Adipocyte (in vitro differentiated cells): ENCODE measurements at regions not wholly inside any gene's neighbourhood (a gene's known extent, or its start where the extent isn't known, plus 50 kb on each side); places are given as distances from the start of the nearest gene placed in this dataset.
A peak's percentile ranks its signal among the peaks of the same experiment; 100 is the strongest.

Experiments
- DNase-seq: peaks from one replicate; pipeline ENCODE4 v3.0.0-alpha.2; 2015; ENCODE audit warnings: low read depth
- H3K27me3 ChIP-seq: replicated peaks from 2 replicates; pipeline ENCODE4 v1.7.0; 2013; ENCODE audit warnings: mild to moderate bottlenecking, low read length, moderate library complexity; ENCODE audit not compliant: control insufficient read depth, insufficient read depth
- H3K36me3 ChIP-seq: 2 replicates; pipeline ENCODE4 v1.7.0; 2013; ENCODE audit warnings: low read length, mild to moderate bottlenecking, moderate library complexity; ENCODE audit not compliant: control insufficient read depth, insufficient read depth, severe bottlenecking
- H3K4me1 ChIP-seq: 2 replicates; pipeline ENCODE4 v1.7.0; 2013; ENCODE audit warnings: mild to moderate bottlenecking, low read length, moderate library complexity; ENCODE audit not compliant: control insufficient read depth, insufficient read depth
- H3K4me3 ChIP-seq: 2 replicates; pipeline ENCODE4 v1.7.0; 2013; ENCODE audit warnings: mild to moderate bottlenecking, low read length, moderate library complexity
- H3K9ac ChIP-seq: 2 replicates; pipeline ENCODE4 v1.7.0; 2013; ENCODE audit warnings: mild to moderate bottlenecking, low read length, moderate library complexity
- H3K9me3 ChIP-seq: 2 replicates; pipeline ENCODE4 v1.7.0; 2013; ENCODE audit warnings: mild to moderate bottlenecking, low read length, moderate library complexity; ENCODE audit not compliant: control insufficient read depth

DNA sequence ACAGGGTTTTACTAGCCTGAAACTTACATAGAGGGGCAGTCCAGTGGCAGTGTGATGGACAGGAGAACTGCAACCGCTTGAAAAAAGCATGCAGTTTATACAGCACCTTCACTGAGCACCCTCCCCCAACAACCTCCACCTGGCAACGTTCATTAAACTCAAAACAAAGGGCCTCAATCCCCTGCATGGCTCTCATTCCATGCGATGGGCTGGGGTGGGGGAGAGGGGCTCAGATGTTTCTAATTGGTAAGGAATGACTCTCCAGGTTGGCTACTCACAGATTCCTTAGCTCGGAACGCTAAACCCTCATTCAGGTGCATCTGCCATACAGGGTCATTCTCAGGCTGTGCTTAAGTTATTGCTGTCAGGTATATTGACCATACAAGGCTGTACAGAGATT, 80.9 kb upstream of the ITGA1 start:
- Histone ChIP-seq H3K36me3 (no peaks in the 10 kb centered on the region), H3K9me3 (no peaks in the 10 kb centered on the region), H3K9ac (no peak overlapping the region), H3K27me3 (no peaks in the 10 kb centered on the region), H3K4me3 (no peak overlapping the region), H3K4me1 (peaks cover 22% of the 10 kb centered on the region)
- DNase-seq: no peak

DNA sequence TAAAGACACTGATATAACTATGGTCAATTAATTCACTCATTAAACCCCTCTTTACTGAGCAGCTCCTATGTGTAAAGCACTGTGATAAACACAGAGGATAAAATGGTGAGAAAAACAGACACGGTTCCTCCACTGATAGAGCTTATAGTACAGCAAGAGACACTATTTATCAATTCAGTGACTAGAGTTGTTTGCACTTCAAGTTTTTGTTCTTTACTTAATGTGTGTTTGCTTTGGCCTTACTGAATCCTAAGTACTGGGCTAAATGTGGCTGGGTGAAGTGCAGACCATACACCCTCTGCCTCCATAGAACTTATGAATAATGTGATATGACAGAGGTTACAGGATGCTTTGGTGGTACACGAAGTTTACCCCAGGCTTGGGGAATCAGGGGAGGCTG, 80.1 kb upstream of the ITGA1 start:
- Histone ChIP-seq H3K4me3 (no peak overlapping the region), H3K9me3 (no peaks in the 10 kb centered on the region), H3K4me1 (peaks cover 22% of the 10 kb centered on the region), H3K27me3 (no peaks in the 10 kb centered on the region), H3K9ac (no peak overlapping the region), H3K36me3 (no peaks in the 10 kb centered on the region)
- no peak for DNase-seq

DNA sequence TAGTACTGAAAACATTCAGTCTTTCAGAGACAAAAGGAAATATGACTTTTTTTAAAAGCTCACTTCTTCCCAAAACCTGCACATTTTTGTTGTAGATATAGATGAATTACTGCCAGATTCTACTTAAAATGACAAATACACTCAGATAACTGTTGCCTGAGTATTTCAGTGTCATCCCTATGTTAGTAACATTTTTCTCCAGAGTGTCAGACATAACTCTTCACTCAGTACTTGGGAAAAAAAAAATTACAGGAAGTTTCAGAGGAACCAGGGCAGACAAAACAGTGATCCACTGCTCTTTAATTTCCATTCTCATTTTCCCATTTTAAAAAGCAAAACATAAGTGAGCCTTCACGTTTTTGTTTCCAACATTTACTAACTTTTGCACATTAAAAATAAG, 79.3 kb upstream of the ITGA1 start:
- Histone ChIP-seq H3K9me3 (no peaks in the 10 kb centered on the region), H3K4me3 (no peak overlapping the region), H3K27me3 (no peaks in the 10 kb centered on the region), H3K4me1 (peaks cover 19% of the 10 kb centered on the region), H3K9ac (no peak overlapping the region), H3K36me3 (no peaks in the 10 kb centered on the region)
- DNase-seq: no peak

DNA sequence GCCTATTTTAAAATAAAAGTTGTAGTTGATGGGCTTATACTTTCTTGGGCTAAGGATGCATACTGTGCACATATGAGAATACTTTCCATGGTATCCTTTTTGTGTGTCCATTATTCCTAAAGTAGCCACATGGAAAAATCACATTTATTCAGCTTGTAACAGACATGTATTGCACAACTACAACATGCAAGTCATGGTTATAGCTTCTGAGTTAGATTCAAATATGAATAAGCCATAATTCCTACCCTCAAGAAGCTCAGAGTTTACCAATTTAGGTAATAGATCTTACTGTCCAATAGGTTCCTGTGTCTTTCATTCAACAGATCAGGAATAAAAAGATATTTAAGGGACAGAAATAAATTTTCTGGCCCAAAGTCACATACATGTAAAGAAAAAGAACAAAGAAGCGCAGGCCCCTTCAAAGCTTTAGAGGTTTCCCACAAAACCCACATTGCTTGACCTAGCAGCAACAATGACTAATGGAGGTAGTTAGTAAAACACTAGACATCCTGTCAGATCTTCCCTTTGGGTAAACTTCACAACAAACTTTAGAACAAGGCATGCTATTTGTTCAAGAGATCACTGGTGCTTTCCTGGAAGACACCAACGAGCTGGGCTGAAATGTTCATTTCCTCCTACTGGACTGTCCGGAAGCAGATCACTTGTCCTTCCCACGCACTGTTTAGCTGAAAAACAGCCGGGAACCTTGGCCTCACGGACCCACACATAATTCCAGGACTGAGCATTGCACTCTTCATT, 78.4 kb upstream of the ITGA1 start:
- H3K4me1 ChIP-seq: peaks cover 19% of the 10 kb centered on the region
- H3K9me3 ChIP-seq: no peaks in the 10 kb centered on the region
- no peak overlapping the region for H3K4me3 ChIP-seq
- no peak overlapping the region for H3K9ac ChIP-seq
- no peaks in the 10 kb centered on the region for H3K27me3 ChIP-seq
- H3K36me3 ChIP-seq: no peaks in the 10 kb centered on the region
- no peak for DNase-seq

DNA sequence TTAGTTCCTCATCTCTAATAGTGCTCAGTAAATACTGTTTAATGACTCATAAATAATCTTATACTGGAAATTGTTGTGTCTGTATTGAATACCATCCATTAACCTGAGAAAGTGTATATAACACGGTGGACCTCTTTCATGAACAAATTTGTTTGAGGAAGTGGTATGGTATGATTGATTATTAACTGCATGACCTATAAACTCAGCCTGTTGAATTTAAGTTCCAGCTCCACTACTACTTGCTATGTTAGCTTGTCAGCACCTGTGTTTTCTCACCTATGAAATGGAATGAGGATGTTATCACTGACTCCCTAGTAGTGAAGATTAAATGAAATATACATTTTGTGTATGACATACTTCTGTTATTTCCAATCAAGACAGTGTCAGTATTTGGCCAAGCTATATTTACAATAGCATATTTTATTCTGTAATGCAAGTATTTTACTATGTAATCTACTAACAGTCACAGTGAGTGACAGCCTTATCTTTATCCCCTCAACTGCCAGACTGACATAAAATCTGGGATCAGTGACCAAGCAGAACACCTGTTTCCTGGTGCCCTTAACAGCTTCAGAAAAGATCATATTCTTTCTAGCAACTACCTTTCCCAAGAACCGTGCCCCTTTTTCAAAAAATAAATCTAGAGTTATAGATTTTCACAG, 77.3 kb upstream of the ITGA1 start:
- no peak for DNase-seq
- Histone ChIP-seq H3K36me3 (no peaks in the 10 kb centered on the region), H3K9ac (no peak overlapping the region), H3K4me3 (no peak overlapping the region), H3K4me1 (peaks cover 19% of the 10 kb centered on the region), H3K9me3 (no peaks in the 10 kb centered on the region), H3K27me3 (no peaks in the 10 kb centered on the region)

DNA sequence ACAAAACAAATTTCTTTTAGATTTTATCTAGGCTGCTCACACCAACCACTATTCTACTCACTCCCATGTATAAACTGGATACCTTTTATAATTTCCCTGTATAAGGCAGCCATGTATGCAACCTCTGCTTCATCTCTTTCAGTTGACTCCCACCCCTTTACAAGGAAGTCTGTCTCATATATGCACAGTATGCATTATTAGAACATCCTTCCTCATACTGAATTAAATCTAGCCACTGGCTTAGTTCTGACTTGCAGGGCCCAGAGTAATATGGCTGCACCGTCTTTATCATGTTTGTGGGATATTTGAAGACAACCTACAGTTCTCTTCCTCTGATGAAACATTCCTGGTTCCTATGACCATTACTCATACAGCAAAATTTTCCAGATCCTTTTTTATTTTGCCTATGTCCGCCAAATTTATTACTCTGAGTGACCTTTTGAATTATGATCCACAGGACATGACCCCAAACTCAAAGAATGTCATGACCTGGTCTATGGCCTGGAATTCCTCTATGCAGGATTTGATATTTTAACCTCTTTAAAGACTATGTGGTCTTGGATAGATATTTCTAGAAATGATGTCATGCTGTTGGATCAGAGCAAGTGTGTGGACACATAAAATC, 76.6 kb upstream of the ITGA1 start:
- Histone ChIP-seq H3K27me3 (no peaks in the 10 kb centered on the region), H3K9me3 (no peaks in the 10 kb centered on the region), H3K4me1 (peaks cover 19% of the 10 kb centered on the region), H3K36me3 (no peaks in the 10 kb centered on the region), H3K9ac (no peak overlapping the region), H3K4me3 (no peak overlapping the region)
- no peak for DNase-seq

DNA sequence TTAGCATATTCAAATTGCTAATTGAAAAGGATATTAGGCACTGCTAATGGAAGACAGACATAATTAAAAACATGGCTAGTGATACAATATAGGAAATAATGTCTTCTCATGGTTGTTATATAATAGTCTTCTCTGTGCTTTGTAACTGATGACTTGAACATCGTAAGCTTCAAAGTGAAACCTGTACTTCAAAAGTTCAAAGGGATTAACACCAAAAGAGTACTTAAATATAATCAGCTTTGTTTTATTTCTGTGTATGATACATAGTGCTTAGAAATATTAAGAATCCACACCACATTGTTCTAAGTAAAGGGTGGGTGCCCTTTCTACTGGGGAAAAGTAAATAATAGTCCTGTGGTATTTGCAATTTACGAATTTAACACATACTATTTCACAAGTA, 75.4 kb upstream of the ITGA1 start:
- Histone ChIP-seq H3K27me3 (no peaks in the 10 kb centered on the region), H3K9ac (no peak overlapping the region), H3K4me3 (no peak overlapping the region), H3K9me3 (no peaks in the 10 kb centered on the region), H3K36me3 (no peaks in the 10 kb centered on the region), H3K4me1 (peaks cover 19% of the 10 kb centered on the region)
- DNase-seq: no peak

DNA sequence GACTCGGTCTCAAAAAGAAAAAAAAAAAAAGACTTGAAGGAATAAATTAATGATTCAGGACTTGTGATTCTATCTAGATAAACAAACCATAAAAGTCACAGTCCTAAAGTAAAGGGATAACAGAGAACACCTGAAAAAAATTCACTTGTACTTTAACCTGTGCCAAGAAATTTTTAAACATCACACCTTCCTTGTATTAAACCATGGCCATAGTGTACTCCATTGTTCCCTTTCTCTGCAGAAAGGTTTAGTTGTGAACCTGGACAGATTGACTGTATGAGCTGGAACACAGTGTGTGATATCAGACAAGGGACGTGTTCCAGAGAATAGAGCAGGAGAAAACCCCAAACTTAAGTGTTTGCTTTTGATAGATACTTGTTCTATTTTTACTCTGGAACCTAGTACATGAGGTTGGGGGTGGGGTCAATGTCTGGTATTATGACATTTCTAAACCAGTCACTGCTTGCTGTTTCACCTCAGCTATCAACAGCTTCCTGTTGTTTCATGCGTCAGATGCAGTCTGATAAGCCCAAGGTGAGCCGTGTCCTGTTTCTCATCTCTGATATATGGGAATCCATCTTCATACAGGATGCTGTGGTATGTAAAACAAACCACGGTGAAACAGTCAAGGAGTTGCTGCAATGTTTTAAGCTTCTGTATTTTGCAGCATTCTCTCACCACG, 62.5 kb upstream of the ITGA1 start:
- H3K9ac ChIP-seq: no peak overlapping the region
- H3K36me3 ChIP-seq: no peaks in the 10 kb centered on the region
- H3K9me3 ChIP-seq: no peaks in the 10 kb centered on the region
- no peak overlapping the region for H3K4me3 ChIP-seq
- H3K27me3 ChIP-seq: no peaks in the 10 kb centered on the region
- DNase-seq: no peak
- H3K4me1 ChIP-seq: peaks cover 11% of the 10 kb centered on the region

DNA sequence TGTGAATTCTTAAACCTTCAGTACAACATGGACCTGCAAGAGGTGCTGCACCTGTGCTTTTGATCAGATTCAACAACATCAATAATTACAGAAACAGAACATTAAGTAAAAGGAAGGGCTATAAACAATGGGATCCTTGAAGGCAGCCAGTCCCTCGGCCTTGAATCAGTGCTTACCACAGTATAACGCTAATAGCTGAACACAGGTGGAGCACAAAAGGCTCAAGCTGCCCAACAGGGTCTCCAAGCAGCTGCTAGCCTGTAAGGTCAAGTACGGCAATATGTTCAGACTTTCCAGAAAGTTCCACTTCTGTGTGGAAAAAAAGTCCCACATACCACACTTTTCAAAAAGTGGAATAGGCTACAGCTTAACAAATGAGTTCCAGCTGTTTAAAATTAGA, 61.9 kb upstream of the ITGA1 start:
- H3K36me3 ChIP-seq: no peaks in the 10 kb centered on the region
- H3K9me3 ChIP-seq: no peaks in the 10 kb centered on the region
- H3K9ac ChIP-seq: no peak overlapping the region
- H3K4me3 ChIP-seq: no peak overlapping the region
- no peaks in the 10 kb centered on the region for H3K27me3 ChIP-seq
- H3K4me1 ChIP-seq: peaks cover 11% of the 10 kb centered on the region
- peak; percentile 30 for DNase-seq

DNA sequence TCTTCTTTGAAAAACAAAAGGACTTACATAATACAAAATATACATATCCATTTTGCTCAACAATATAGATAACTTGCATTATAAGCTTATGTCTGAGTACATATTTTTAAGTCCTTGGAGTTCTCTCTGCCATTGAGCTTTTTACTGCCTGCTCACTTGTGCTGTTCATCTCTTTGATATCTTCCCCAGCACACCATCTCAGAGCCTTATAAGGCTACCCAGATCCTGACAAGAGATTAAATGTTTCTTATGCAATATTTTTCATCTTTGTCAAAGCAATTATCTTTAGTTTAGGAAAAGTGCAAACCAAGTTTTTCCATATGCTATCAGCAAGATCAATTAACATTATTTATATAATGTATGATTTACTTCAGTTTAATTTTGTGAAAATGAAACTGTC, 60.7 kb upstream of the ITGA1 start:
- Histone ChIP-seq H3K36me3 (no peaks in the 10 kb centered on the region), H3K9ac (no peak overlapping the region), H3K27me3 (no peaks in the 10 kb centered on the region), H3K4me1 (peaks cover 11% of the 10 kb centered on the region), H3K9me3 (no peaks in the 10 kb centered on the region), H3K4me3 (no peak overlapping the region)
- peak; percentile 41 for DNase-seq

DNA sequence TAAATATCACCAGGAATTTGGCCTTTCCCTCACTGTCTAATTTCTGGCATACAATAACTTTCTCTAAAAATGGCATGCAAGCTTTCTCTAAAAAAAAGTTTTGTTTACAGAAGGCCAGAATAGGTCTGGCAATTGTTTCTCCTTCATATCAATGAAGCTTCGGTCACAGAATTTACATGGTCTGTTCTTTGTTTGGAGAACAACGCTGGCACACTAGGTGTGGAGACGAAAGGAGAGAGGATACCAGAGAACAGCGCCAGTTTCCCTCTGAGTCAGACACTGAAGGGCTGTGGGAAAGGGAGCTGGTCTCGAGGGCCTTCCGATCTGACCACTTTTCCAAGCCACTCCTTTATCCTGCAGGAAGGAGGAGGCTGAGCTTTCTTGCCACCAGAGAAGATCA, 60.1 kb upstream of the ITGA1 start:
- H3K4me1 ChIP-seq: peaks cover 11% of the 10 kb centered on the region
- no peaks in the 10 kb centered on the region for H3K27me3 ChIP-seq
- no peaks in the 10 kb centered on the region for H3K36me3 ChIP-seq
- H3K9me3 ChIP-seq: no peaks in the 10 kb centered on the region
- peak overlapping the region; percentile 56 for H3K9ac ChIP-seq
- DNase-seq: peak; percentile 84
- H3K4me3 ChIP-seq: peak overlapping the region; percentile 59
